ENCODE measurements at regions not wholly inside any gene's neighbourhood (a gene's known extent, or its start where the extent isn't known, plus 50 kb on each side); places are given as distances from the start of the nearest gene placed in this dataset.

GRCh38 chr12:132384916-132385774 lies 55.8 kb upstream of the GALNT9 start:
- no peak for FAIRE-seq
- H3K36me3 ChIP-seq (ENCODE audit: control insufficient read depth, insufficient read depth, low read length): no peaks in the 10 kb centered on the region
- no peak for DNase-seq (ENCODE audit: low read depth)
- no peak overlapping the region for H3K4me3 ChIP-seq (ENCODE audit: low read depth, low read length)
- TF ChIP-seq, protein P1, sequence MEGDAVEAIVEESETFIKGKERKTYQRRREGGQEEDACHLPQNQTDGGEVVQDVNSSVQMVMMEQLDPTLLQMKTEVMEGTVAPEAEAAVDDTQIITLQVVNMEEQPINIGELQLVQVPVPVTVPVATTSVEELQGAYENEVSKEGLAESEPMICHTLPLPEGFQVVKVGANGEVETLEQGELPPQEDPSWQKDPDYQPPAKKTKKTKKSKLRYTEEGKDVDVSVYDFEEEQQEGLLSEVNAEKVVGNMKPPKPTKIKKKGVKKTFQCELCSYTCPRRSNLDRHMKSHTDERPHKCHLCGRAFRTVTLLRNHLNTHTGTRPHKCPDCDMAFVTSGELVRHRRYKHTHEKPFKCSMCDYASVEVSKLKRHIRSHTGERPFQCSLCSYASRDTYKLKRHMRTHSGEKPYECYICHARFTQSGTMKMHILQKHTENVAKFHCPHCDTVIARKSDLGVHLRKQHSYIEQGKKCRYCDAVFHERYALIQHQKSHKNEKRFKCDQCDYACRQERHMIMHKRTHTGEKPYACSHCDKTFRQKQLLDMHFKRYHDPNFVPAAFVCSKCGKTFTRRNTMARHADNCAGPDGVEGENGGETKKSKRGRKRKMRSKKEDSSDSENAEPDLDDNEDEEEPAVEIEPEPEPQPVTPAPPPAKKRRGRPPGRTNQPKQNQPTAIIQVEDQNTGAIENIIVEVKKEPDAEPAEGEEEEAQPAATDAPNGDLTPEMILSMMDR (IDR thresholded peaks at IDR 0.05; ENCODE audit: insufficient read depth, low read length, severe bottlenecking): no peak
- H3K27me3 ChIP-seq (ENCODE audit: control insufficient read depth, insufficient read depth, low read length): peaks cover 2% of the 10 kb centered on the region

- H3K27me3 ChIP-seq (ENCODE audit: control insufficient read depth, insufficient read depth, low read length): no peaks in the 10 kb centered on the region
- H3K4me3 ChIP-seq (ENCODE audit: low read depth, low read length): no peak overlapping the region
- TF ChIP-seq, protein P1 (IDR thresholded peaks at IDR 0.05; ENCODE audit: insufficient read depth, low read length, severe bottlenecking): no peak
- FAIRE-seq: no peak
- H3K36me3 ChIP-seq (ENCODE audit: control insufficient read depth, insufficient read depth, low read length): no peaks in the 10 kb centered on the region
- DNase-seq (ENCODE audit: low read depth): no peak
These were observed 51.3 kb upstream of the GALNT9 start for GRCh38 chr12:132380641-132381040.

- no peaks in the 10 kb centered on the region for H3K36me3 ChIP-seq (ENCODE audit: control insufficient read depth, insufficient read depth, low read length)
- H3K27me3 ChIP-seq (ENCODE audit: control insufficient read depth, insufficient read depth, low read length): no peaks in the 10 kb centered on the region
- H3K4me3 ChIP-seq (ENCODE audit: low read depth, low read length): no peak overlapping the region
- no peak for DNase-seq (ENCODE audit: low read depth)
- TF ChIP-seq, protein P1 (IDR thresholded peaks at IDR 0.05; ENCODE audit: insufficient read depth, low read length, severe bottlenecking): no peak
- FAIRE-seq: no peak
These were observed 50.6 kb upstream of the GALNT9 start for GRCh38 chr12:132379996-132380395.

DNA sequence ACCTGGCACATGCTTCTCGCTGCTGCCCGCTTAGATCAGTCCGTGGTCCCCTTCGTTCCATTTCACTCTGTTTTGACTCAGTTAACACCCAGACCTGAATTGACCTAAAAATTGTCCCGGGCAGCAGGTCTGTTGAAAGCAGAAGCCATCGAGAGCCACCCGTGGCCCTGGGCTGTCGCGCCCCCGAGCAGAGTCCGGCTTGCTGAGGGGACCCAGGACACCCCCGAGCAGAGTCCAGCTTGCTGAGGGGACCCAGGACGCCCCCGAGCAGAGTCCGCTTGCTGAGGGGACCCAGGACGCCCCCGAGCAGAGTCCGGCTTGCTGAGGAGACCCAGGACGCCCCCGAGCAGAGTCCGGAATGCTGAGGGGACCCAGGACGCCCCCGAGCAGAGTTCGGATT lies 50.2 kb upstream of the GALNT9 start:
- no peaks in the 10 kb centered on the region for H3K36me3 ChIP-seq (ENCODE audit: control insufficient read depth, insufficient read depth, low read length)
- no peak for FAIRE-seq

More for the DNA sequence above, 50.2 kb upstream of the GALNT9 start:
- Histone ChIP-seq H3K27me3 (ENCODE audit: control insufficient read depth, insufficient read depth, low read length) (no peaks in the 10 kb centered on the region), H3K4me3 (ENCODE audit: low read depth, low read length) (no peak overlapping the region)
- TF ChIP-seq, protein P1 (IDR thresholded peaks at IDR 0.05; ENCODE audit: insufficient read depth, low read length, severe bottlenecking): no peak
- no peak for DNase-seq (ENCODE audit: low read depth)

Data from bronchial epithelial cell (primary cell).